HFFc6 (cell line): ENCODE measurements at regions not wholly inside any gene's neighbourhood (a gene's known extent, or its start where the extent isn't known, plus 50 kb on each side); places are given as distances from the start of the nearest gene placed in this dataset.

Experiments
- DNase-seq: peaks from one replicate; pipeline ENCODE4 v3.0.0-alpha.2; 2018
- H3K27ac Mint-ChIP-seq: 2 replicates; pipeline ENCODE4 v1.8.0; 2020; ENCODE audit warnings: mild to moderate bottlenecking, mixed read lengths
- H3K27me3 Mint-ChIP-seq: 2 replicates; pipeline ENCODE4 v1.8.0; 2021; ENCODE audit warnings: mild to moderate bottlenecking, moderate library complexity, mixed read lengths; ENCODE audit not compliant: insufficient read depth
- H3K36me3 Mint-ChIP-seq: 2 replicates; pipeline ENCODE4 v1.8.0; 2021; ENCODE audit warnings: low read depth, mixed read lengths
- H3K4me1 Mint-ChIP-seq: 2 replicates; pipeline ENCODE4 v1.8.0; 2020; ENCODE audit warnings: low read depth, mixed read lengths
- H3K4me3 Mint-ChIP-seq: 2 replicates; pipeline ENCODE4 v1.8.0; 2020; ENCODE audit warnings: mild to moderate bottlenecking, moderate library complexity, mixed read lengths
- H3K9me3 Mint-ChIP-seq: 2 replicates; pipeline ENCODE4 v1.8.0; 2020; ENCODE audit warnings: mild to moderate bottlenecking, mixed read lengths
- TF ChIP-seq, protein P1 (sequence below): fragments of 200-600 bp; sonication (generic); IDR thresholded peaks from 2 replicates; pipeline ENCODE4 v1.5.0; 2021; ENCODE audit warnings: antibody characterized with exemption, mild to moderate bottlenecking

DNA sequence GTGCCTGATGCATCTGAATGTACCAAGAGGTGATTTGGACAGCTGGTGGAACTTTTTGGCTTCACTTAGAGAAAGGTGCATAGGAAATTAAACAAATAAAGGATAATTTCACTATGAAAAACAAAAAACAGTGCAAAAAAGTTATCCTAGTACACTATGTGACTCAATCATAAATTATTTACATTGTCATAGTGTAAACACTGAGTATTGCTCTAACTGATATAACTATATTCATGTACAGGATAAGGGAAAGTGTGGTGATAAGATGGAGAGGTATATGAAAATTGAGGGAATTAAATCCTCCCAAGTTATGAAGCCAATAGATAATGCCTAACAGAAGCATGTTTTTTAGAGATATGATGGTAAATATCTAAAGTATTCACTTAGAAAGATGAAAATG is 50.2 kb upstream of the CPNE4 start:
- Mint-ChIP-seq H3K9me3 (no peaks in the 10 kb centered on the region), H3K27ac (no peak overlapping the region), H3K27me3 (peaks cover 3% of the 10 kb centered on the region; the same call in 1 of the 2 replicates), H3K4me3 (no peak overlapping the region), H3K4me1 (no peaks in the 10 kb centered on the region), H3K36me3 (no peaks in the 10 kb centered on the region)
- no peak for DNase-seq
- TF ChIP-seq, protein P1, sequence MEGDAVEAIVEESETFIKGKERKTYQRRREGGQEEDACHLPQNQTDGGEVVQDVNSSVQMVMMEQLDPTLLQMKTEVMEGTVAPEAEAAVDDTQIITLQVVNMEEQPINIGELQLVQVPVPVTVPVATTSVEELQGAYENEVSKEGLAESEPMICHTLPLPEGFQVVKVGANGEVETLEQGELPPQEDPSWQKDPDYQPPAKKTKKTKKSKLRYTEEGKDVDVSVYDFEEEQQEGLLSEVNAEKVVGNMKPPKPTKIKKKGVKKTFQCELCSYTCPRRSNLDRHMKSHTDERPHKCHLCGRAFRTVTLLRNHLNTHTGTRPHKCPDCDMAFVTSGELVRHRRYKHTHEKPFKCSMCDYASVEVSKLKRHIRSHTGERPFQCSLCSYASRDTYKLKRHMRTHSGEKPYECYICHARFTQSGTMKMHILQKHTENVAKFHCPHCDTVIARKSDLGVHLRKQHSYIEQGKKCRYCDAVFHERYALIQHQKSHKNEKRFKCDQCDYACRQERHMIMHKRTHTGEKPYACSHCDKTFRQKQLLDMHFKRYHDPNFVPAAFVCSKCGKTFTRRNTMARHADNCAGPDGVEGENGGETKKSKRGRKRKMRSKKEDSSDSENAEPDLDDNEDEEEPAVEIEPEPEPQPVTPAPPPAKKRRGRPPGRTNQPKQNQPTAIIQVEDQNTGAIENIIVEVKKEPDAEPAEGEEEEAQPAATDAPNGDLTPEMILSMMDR, result no peak

DNA sequence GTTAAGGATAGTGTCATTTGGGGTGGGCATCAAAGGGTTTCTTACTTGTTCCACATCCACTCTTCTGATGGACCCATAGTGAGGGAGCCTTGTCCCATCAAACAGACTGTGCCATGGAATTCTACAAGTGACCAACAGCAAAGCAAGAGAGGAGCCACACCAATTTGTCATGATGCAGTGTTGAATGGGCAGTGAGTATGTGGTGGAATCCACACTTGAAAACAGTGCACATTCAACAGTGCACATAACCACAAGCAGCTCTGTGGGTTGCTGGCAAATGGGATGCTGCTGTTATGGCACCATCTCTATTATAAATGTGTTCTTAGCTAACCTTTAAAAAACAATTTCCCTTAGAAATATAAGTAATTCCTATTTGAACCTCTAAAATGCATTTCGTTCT is 52.5 kb upstream of the CPNE4 start:
- Mint-ChIP-seq H3K36me3 (no peaks in the 10 kb centered on the region), H3K4me3 (no peak overlapping the region), H3K4me1 (no peaks in the 10 kb centered on the region), H3K9me3 (no peaks in the 10 kb centered on the region), H3K27me3 (peaks cover 3% of the 10 kb centered on the region; the same call in 1 of the 2 replicates), H3K27ac (no peak overlapping the region)
- DNase-seq, result no peak
- TF ChIP-seq, protein P1, result no peak

DNA sequence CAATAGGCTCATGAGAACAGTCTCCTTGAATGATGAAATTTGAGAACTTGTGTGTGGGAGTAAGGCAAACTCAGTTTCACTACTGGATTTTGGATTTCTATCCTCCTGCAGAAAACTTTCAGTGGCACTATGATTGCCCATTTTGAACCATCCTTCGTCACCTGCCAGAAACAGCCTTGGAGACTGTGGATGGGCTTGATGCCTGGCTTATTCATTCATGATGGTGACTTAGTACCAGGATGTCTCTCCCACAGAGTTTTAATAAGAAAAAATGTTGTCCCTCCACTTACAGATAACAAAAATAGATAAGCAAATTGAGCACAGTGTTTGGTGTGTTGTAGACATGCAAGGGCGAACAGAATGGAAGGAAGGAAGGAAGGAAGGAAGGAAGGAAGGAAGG is 53.5 kb upstream of the CPNE4 start:
- no peak for DNase-seq
- Mint-ChIP-seq H3K36me3 (no peaks in the 10 kb centered on the region), H3K4me1 (no peaks in the 10 kb centered on the region), H3K9me3 (no peaks in the 10 kb centered on the region), H3K27ac (no peak overlapping the region), H3K27me3 (no peaks in the 10 kb centered on the region), H3K4me3 (no peak overlapping the region)
- TF ChIP-seq, protein P1, result no peak

DNA sequence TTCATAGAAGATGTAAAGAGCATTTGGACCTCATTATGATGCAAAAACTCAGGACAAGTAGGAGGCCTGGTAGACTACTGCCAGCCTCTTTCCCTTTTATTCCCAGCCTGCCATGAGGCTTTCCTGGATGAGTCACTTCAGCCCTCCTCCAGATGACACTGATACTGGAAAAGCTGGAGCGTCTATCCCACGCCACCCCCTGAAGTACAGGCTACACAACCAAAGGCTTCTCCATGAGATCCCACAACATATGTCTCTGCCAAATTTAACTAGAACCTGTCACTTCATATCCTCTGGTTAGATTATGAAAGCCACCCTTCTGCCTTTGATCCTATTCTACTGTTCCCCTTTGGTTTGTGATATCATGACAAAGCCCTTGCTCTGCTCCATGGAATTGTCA is 56.1 kb upstream of the CPNE4 start:
- H3K9me3 Mint-ChIP-seq, result no peaks in the 10 kb centered on the region
- H3K27me3 Mint-ChIP-seq, result no peaks in the 10 kb centered on the region
- no peaks in the 10 kb centered on the region for H3K36me3 Mint-ChIP-seq
- TF ChIP-seq, protein P1, result no peak
- DNase-seq, result no peak
- H3K4me1 Mint-ChIP-seq, result no peaks in the 10 kb centered on the region
- H3K4me3 Mint-ChIP-seq, result no peak overlapping the region
- H3K27ac Mint-ChIP-seq, result no peak overlapping the region

DNA sequence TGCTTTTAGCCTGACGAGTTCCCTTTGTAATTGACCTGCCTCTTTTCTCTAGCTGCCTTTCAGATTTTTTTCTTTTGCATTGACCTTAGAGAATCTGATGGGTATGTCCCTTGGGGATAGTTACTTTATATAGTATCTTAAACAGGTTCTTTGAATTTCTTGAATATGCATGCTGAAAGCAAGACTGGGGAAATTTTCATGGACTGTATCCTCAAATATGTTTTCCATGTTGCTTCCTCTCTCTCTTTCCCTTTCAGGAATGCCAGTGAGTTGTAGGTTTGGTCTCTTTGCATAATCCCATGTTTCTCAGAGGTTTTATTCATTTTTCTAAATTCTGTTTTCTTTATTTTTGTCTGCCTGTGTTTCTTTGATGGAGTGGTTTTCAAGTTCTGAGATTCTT is 81.8 kb upstream of the CPNE4 start:
- H3K27ac Mint-ChIP-seq, result no peak overlapping the region
- peaks cover 4% of the 10 kb centered on the region; the same call in 1 of the 2 replicates for H3K27me3 Mint-ChIP-seq
- no peaks in the 10 kb centered on the region for H3K9me3 Mint-ChIP-seq
- no peak for DNase-seq
- H3K4me3 Mint-ChIP-seq, result no peak overlapping the region
- H3K36me3 Mint-ChIP-seq, result no peaks in the 10 kb centered on the region
- TF ChIP-seq, protein P1, result no peak
- H3K4me1 Mint-ChIP-seq, result no peaks in the 10 kb centered on the region

DNA sequence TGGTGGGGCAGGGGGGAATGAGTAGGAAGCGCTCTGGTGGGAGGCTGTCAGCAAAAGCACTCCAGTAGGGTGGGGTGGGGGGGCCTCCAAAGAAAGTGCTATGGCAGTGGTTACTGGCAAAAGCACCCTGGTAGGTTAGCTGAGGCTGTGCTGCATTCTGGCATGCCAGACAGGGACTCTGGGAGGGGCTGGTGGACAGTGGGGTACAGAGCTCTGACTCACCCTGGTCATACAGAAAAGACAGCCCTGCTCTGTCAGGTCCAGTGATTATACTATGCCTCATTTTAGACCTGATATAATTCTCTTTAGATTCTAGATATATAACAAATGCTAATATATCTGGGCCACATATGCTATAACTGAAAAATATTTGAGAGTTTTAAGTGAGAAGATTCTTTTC is 82.8 kb upstream of the CPNE4 start:
- Mint-ChIP-seq H3K4me3 (no peak overlapping the region), H3K36me3 (no peaks in the 10 kb centered on the region), H3K27me3 (peaks cover 4% of the 10 kb centered on the region; the same call in 1 of the 2 replicates), H3K9me3 (no peaks in the 10 kb centered on the region), H3K27ac (no peak overlapping the region), H3K4me1 (no peaks in the 10 kb centered on the region)
- TF ChIP-seq, protein P1, result no peak
- DNase-seq, result no peak
